DMS53 (cell line): ENCODE measurements at regions not wholly inside any gene's neighbourhood (a gene's known extent, or its start where the extent isn't known, plus 50 kb on each side); places are given as distances from the start of the nearest gene placed in this dataset.
"Not testable (repeated sequence)": the region's sequence is repeated elsewhere in the genome, so short reads cannot be mapped to it uniquely, and the experiment has no call there.

ENCODE experiments used
- DNase-seq: peaks from one replicate; lab custom pipeline; 2025; lab: John Stamatoyannopoulos, UW

GRCh38 chr10:100642295-100642994 lies 102.9 kb upstream of the PAX2 start:
- DNase-seq = no peak

GRCh38 chr10:100645091-100645490 lies 100.3 kb upstream of the PAX2 start:
- DNase-seq = peak; percentile 15

GRCh38 chr10:100645613-100646392 lies 99.6 kb upstream of the PAX2 start:
- DNase-seq = no peak

GRCh38 chr10:100647928-100648327 lies 97.5 kb upstream of the PAX2 start:
- peak; percentile 41 for DNase-seq

- DNase-seq = no peak
These were observed 94.7 kb upstream of the PAX2 start for GRCh38 chr10:100650693-100651092.

GRCh38 chr10:100651099-100651498 lies 94.3 kb upstream of the PAX2 start:
- DNase-seq = not testable (repeated sequence)

GRCh38 chr10:100651916-100652315 lies 93.5 kb upstream of the PAX2 start:
- no peak for DNase-seq

GRCh38 chr10:100652406-100653135 lies 92.8 kb upstream of the PAX2 start:
- DNase-seq = no peak

- no peak for DNase-seq
These were observed 92.0 kb upstream of the PAX2 start for GRCh38 chr10:100653238-100653956.

- no peak for DNase-seq
These were observed 91.2 kb upstream of the PAX2 start for GRCh38 chr10:100653957-100654781.

GRCh38 chr10:100654782-100655325 lies 90.5 kb upstream of the PAX2 start:
- no peak for DNase-seq

GRCh38 chr10:100655326-100655759 lies 90.0 kb upstream of the PAX2 start:
- DNase-seq = no peak

- no peak for DNase-seq
These were observed 89.5 kb upstream of the PAX2 start for GRCh38 chr10:100655760-100656421.

- DNase-seq = no peak
These were observed 88.9 kb upstream of the PAX2 start for GRCh38 chr10:100656454-100656853.

- DNase-seq = no peak
These were observed 87.1 kb upstream of the PAX2 start for GRCh38 chr10:100658269-100658668.

- no peak for DNase-seq
These were observed 85.9 kb upstream of the PAX2 start for GRCh38 chr10:100659361-100660098.

- DNase-seq = no peak
These were observed 85.0 kb upstream of the PAX2 start for GRCh38 chr10:100660365-100660764.

- DNase-seq = no peak
These were observed 84.4 kb upstream of the PAX2 start for GRCh38 chr10:100660945-100661344.

GRCh38 chr10:100661520-100661919 lies 83.9 kb upstream of the PAX2 start:
- no peak for DNase-seq

GRCh38 chr10:100662067-100662466 lies 83.3 kb upstream of the PAX2 start:
- DNase-seq = no peak
